ENCODE measurements at regions not wholly inside any gene's neighbourhood (a gene's known extent, or its start where the extent isn't known, plus 50 kb on each side); places are given as distances from the start of the nearest gene placed in this dataset.

DNA sequence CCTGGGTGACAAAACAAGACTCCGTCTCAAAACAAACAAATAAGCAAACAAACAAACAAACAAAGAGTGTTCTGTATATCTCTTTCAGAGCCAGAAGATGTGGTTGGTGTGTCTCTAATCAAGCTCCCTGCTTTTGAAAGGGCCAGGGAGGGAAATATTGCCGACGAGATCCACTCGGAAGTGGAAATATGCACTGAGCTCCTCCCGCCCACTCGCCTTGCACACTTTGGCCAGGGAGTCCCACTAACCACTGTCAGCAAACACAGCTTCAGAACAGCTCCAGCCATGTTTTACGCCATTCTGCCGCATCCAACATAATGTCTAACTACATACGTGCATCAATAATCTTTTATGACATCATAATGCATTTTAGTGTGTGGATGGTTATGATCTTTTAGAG lies 155.5 kb upstream of the VSTM2B start:
- H3K4me2 ChIP-seq (ENCODE audit: low read length): no peak overlapping the region
- no peaks in the 10 kb centered on the region for H3K9me3 ChIP-seq (ENCODE audit: low read length)
- no peak overlapping the region for H3K4me3 ChIP-seq (ENCODE audit: low read length)
- peaks cover under 1% of the 10 kb centered on the region for H3K27me3 ChIP-seq (ENCODE audit: insufficient read depth, low read depth, low read length)
- no peaks in the 10 kb centered on the region for H3K36me3 ChIP-seq (ENCODE audit: insufficient read depth, low read length)
- H3K79me2 ChIP-seq (replicated peaks; ENCODE audit: insufficient read depth, low read length): no peaks in the 10 kb centered on the region
- no peak overlapping the region for H3K9ac ChIP-seq (ENCODE audit: low read length)
- TF ChIP-seq EZH2 (IDR thresholded peaks at IDR 0.05; ENCODE audit: borderline replicate concordance, insufficient read depth, low read length, poor library complexity, severe bottlenecking): no peak
- H3K9me2 ChIP-seq (ENCODE audit: insufficient read depth, low read length): no peaks in the 10 kb centered on the region
- no peaks in the 10 kb centered on the region for H4K20me1 ChIP-seq (ENCODE audit: insufficient read depth)
- H2AFZ ChIP-seq (ENCODE audit: low read depth, low read length): no peak overlapping the region
- no peaks in the 10 kb centered on the region for H3F3A ChIP-seq (ENCODE audit: insufficient read depth, low read length, poor library complexity, severe bottlenecking)
- H3K27ac ChIP-seq (ENCODE audit: low read length): no peak overlapping the region

DNA sequence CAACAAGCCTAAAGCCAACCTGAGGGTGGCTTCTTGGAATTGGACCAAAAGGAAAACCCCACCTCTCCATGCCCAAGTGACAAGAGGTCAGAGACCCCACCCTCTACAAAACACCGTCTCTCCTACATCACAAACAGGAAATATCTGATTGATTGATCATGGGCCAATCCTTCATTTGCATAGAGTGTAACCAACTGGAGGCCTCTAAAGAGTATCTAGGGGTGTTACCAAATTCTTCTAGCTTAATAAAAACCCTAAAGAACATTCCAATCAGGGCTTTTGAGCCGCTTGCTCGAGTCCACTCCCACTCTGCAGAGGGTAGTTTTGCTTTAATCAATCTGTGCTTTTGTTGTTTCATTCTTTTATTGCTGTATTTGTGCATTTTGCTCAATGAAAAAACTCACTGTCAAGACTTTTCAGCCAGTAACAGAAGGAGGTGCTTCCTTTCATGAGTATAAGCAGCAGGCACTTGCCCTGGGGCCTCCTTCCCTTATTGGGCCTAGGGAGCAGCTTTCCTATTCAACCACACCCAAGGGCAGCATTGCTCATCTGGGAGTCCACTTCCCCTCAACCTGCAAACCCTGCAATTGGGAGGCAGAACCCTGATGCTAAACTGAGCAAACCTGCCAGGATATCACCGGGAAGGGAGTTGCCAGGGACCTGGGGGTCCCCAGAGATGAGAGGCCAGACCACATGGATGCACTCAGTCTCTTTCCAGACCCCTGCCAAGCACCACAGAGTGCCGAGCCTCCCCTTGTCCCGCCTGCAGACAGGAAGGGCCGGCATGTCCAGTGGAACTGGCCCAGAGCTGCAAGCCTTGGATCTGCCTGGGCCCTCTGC lies 154.3 kb upstream of the VSTM2B start:
- H3K4me2 ChIP-seq (ENCODE audit: low read length): no peak overlapping the region
- H3K4me3 ChIP-seq (ENCODE audit: low read length): no peak overlapping the region

More for the DNA sequence above, 154.3 kb upstream of the VSTM2B start:
- H3K27me3 ChIP-seq (ENCODE audit: insufficient read depth, low read depth, low read length): no peaks in the 10 kb centered on the region
- H3K9me2 ChIP-seq (ENCODE audit: insufficient read depth, low read length): no peaks in the 10 kb centered on the region
- H3K9me3 ChIP-seq (ENCODE audit: low read length): no peaks in the 10 kb centered on the region
- no peak overlapping the region for H2AFZ ChIP-seq (ENCODE audit: low read depth, low read length)
- H3K9ac ChIP-seq (ENCODE audit: low read length): no peak overlapping the region
- H3K79me2 ChIP-seq (replicated peaks; ENCODE audit: insufficient read depth, low read length): no peaks in the 10 kb centered on the region
- TF ChIP-seq, protein P1, sequence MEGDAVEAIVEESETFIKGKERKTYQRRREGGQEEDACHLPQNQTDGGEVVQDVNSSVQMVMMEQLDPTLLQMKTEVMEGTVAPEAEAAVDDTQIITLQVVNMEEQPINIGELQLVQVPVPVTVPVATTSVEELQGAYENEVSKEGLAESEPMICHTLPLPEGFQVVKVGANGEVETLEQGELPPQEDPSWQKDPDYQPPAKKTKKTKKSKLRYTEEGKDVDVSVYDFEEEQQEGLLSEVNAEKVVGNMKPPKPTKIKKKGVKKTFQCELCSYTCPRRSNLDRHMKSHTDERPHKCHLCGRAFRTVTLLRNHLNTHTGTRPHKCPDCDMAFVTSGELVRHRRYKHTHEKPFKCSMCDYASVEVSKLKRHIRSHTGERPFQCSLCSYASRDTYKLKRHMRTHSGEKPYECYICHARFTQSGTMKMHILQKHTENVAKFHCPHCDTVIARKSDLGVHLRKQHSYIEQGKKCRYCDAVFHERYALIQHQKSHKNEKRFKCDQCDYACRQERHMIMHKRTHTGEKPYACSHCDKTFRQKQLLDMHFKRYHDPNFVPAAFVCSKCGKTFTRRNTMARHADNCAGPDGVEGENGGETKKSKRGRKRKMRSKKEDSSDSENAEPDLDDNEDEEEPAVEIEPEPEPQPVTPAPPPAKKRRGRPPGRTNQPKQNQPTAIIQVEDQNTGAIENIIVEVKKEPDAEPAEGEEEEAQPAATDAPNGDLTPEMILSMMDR (IDR thresholded peaks at IDR 0.05; ENCODE audit: poor library complexity, severe bottlenecking): no peak
- TF ChIP-seq TAF1 (IDR thresholded peaks at IDR 0.05; ENCODE audit: low read depth) (no peak), EP300 (conservative IDR thresholded peaks at IDR 0.05; ENCODE audit: poor library complexity, severe bottlenecking) (no peak), MXI1 (conservative IDR thresholded peaks at IDR 0.05; ENCODE audit: poor library complexity, severe bottlenecking) (no peak), SMC3 (conservative IDR thresholded peaks at IDR 0.05; ENCODE audit: poor library complexity) (no peak), POLR2AphosphoS5 (IDR thresholded peaks at IDR 0.05) (no peak), RAD21 (conservative IDR thresholded peaks at IDR 0.05) (no peak), EZH2 (IDR thresholded peaks at IDR 0.05; ENCODE audit: borderline replicate concordance, insufficient read depth, low read length, poor library complexity, severe bottlenecking) (no peak)
- TF ChIP-seq, protein P2, sequence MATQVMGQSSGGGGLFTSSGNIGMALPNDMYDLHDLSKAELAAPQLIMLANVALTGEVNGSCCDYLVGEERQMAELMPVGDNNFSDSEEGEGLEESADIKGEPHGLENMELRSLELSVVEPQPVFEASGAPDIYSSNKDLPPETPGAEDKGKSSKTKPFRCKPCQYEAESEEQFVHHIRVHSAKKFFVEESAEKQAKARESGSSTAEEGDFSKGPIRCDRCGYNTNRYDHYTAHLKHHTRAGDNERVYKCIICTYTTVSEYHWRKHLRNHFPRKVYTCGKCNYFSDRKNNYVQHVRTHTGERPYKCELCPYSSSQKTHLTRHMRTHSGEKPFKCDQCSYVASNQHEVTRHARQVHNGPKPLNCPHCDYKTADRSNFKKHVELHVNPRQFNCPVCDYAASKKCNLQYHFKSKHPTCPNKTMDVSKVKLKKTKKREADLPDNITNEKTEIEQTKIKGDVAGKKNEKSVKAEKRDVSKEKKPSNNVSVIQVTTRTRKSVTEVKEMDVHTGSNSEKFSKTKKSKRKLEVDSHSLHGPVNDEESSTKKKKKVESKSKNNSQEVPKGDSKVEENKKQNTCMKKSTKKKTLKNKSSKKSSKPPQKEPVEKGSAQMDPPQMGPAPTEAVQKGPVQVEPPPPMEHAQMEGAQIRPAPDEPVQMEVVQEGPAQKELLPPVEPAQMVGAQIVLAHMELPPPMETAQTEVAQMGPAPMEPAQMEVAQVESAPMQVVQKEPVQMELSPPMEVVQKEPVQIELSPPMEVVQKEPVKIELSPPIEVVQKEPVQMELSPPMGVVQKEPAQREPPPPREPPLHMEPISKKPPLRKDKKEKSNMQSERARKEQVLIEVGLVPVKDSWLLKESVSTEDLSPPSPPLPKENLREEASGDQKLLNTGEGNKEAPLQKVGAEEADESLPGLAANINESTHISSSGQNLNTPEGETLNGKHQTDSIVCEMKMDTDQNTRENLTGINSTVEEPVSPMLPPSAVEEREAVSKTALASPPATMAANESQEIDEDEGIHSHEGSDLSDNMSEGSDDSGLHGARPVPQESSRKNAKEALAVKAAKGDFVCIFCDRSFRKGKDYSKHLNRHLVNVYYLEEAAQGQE (IDR thresholded peaks at IDR 0.05; ENCODE audit: borderline replicate concordance): no peak
- no peaks in the 10 kb centered on the region for H4K20me1 ChIP-seq (ENCODE audit: insufficient read depth)
- H3F3A ChIP-seq (ENCODE audit: insufficient read depth, low read length, poor library complexity, severe bottlenecking): no peaks in the 10 kb centered on the region
- H3K36me3 ChIP-seq (ENCODE audit: insufficient read depth, low read length): no peaks in the 10 kb centered on the region
- H3K27ac ChIP-seq (ENCODE audit: low read length): no peak overlapping the region

Measured in neural cell (in vitro differentiated cells).